WTC11 (cell line): ENCODE measurements at regions not wholly inside any gene's neighbourhood (a gene's known extent, or its start where the extent isn't known, plus 50 kb on each side); places are given as distances from the start of the nearest gene placed in this dataset.

Source experiments
- ATAC-seq: fragments of 200-7000 bp; cut with Tn5 transposase; 2 replicates; pipeline ENCODE4 v1.10.0; 2021; ENCODE audit warnings: mild to moderate bottlenecking, moderate library complexity
- CTCF ChIA-PET: fragments of 300-600 bp; sonication (Branson Sonifier 250); formaldehyde crosslinking; loops from one replicate; lab custom pipeline; 2021; ENCODE audit warnings: antibody characterized with exemption; lab: Charles Lee
- POLR2A ChIA-PET: fragments of 350-600 bp; sonication (Branson Sonifier 250); formaldehyde crosslinking; loops from one replicate; lab custom pipeline; 2021; ENCODE audit warnings: antibody characterized with exemption; lab: Charles Lee
- DNase-seq: peaks from one replicate; pipeline ENCODE4 v3.0.0; 2021; ENCODE audit warnings: low spot score
- H3K27ac Mint-ChIP-seq: 2 replicates; pipeline ENCODE4 v1.8.0; 2021; ENCODE audit warnings: mixed read lengths
- H3K27me3 Mint-ChIP-seq: 2 replicates; pipeline ENCODE4 v1.8.0; 2021; ENCODE audit warnings: low read depth, mild to moderate bottlenecking, moderate library complexity, mixed read lengths
- H3K36me3 Mint-ChIP-seq: 2 replicates; pipeline ENCODE4 v1.8.0; 2021; ENCODE audit warnings: mixed read lengths
- H3K4me1 Mint-ChIP-seq: 2 replicates; pipeline ENCODE4 v1.8.0; 2022; ENCODE audit warnings: mixed read lengths
- H3K4me3 Mint-ChIP-seq: 2 replicates; pipeline ENCODE4 v1.8.0; 2021; ENCODE audit warnings: mild to moderate bottlenecking, moderate library complexity, mixed read lengths
- H3K9me3 Mint-ChIP-seq: 2 replicates; pipeline ENCODE4 v1.8.0; 2021; ENCODE audit warnings: mixed read lengths
- CBFB ChIP-seq: sonication (generic); formaldehyde crosslinking; IDR thresholded peaks from 2 replicates; pipeline ENCODE4 v1.8.1; 2022; ENCODE audit warnings: mild to moderate bottlenecking, low read depth, missing genetic modification reagents
- EMX1 ChIP-seq: fragments of 250-450 bp; sonication (Bioruptor Pico); IDR thresholded peaks from 2 replicates; pipeline ENCODE4 v1.8.0; 2021; ENCODE audit warnings: mild to moderate bottlenecking
- KAT7 ChIP-seq: sonication (generic); formaldehyde crosslinking; IDR thresholded peaks from 2 replicates; pipeline ENCODE4 v1.8.1; 2023; ENCODE audit warnings: missing genetic modification reagents, mild to moderate bottlenecking, borderline replicate concordance
- MXD4 ChIP-seq: fragments of 250-450 bp; sonication (Bioruptor Pico); IDR thresholded peaks from 2 replicates; pipeline ENCODE4 v1.8.0; 2021; ENCODE audit warnings: mild to moderate bottlenecking, moderate library complexity, borderline replicate concordance
- NFE2L1 ChIP-seq: sonication (generic); formaldehyde crosslinking; IDR thresholded peaks from 2 replicates; pipeline ENCODE4 v1.8.1; 2023; ENCODE audit warnings: missing genetic modification reagents
- NFYB ChIP-seq: sonication (generic); formaldehyde crosslinking; conservative IDR thresholded peaks from 2 replicates; pipeline ENCODE4 v1.8.0; 2022; ENCODE audit warnings: low read depth, missing genetic modification reagents
- PRRX2 ChIP-seq: fragments of 250-450 bp; sonication (Bioruptor Pico); IDR thresholded peaks from 2 replicates; pipeline ENCODE4 v1.8.0; 2021; ENCODE audit warnings: mild to moderate bottlenecking
- RORB ChIP-seq: fragments of 250-450 bp; sonication (Bioruptor Pico); IDR thresholded peaks from 2 replicates; pipeline ENCODE4 v1.9.0; 2021; ENCODE audit warnings: mild to moderate bottlenecking
- SOX15 ChIP-seq: fragments of 250-450 bp; sonication (Bioruptor Pico); IDR thresholded peaks from 2 replicates; pipeline ENCODE4 v1.9.0; 2021; ENCODE audit warnings: mild to moderate bottlenecking
- SP1 ChIP-seq: sonication (generic); formaldehyde crosslinking; conservative IDR thresholded peaks from 2 replicates; pipeline ENCODE4 v1.8.1; 2022; ENCODE audit warnings: missing genetic modification reagents
- TEAD1 ChIP-seq: sonication (generic); formaldehyde crosslinking; IDR thresholded peaks from 2 replicates; pipeline ENCODE4 v1.8.0; 2022; ENCODE audit warnings: mild to moderate bottlenecking, missing genetic modification reagents
- TF ChIP-seq, protein P1 (sequence below): fragments of 250-450 bp; sonication (Bioruptor Pico); IDR thresholded peaks from 2 replicates; pipeline ENCODE4 v2.1.2; 2022; ENCODE audit warnings: mild to moderate bottlenecking, moderate library complexity
- TF ChIP-seq, protein P2 (sequence below): sonication (generic); formaldehyde crosslinking; IDR thresholded peaks from 2 replicates; pipeline ENCODE4 v1.8.0; 2023; ENCODE audit warnings: missing genetic modification reagents, mild to moderate bottlenecking, borderline replicate concordance
- TF ChIP-seq, protein P3 (sequence below): fragments of 200-600 bp; IDR thresholded peaks from 2 replicates; pipeline ENCODE4 v1.8.0; 2022; ENCODE audit warnings: antibody characterized with exemption
- TF ChIP-seq, protein P4 (sequence below): sonication (generic); formaldehyde crosslinking; IDR thresholded peaks from 2 replicates; pipeline ENCODE4 v1.8.1; 2023; ENCODE audit warnings: mild to moderate bottlenecking, missing genetic modification reagents, moderate library complexity
- TF ChIP-seq, protein P5 (sequence below): sonication (generic); formaldehyde crosslinking; conservative IDR thresholded peaks from 2 replicates; pipeline ENCODE4 v1.8.1; 2022; ENCODE audit warnings: mild to moderate bottlenecking, missing genetic modification reagents
- TF ChIP-seq, protein P6 (sequence below): sonication (generic); formaldehyde crosslinking; IDR thresholded peaks from 2 replicates; pipeline ENCODE4 v1.8.0; 2023; ENCODE audit warnings: mild to moderate bottlenecking, missing genetic modification reagents
- TF ChIP-seq, protein P7 (sequence below): fragments of 250-450 bp; sonication (Bioruptor Pico); IDR thresholded peaks from 2 replicates; pipeline ENCODE4 v1.9.0; 2021; ENCODE audit warnings: moderate library complexity, mild to moderate bottlenecking, inconsistent platforms, borderline replicate concordance

DNA sequence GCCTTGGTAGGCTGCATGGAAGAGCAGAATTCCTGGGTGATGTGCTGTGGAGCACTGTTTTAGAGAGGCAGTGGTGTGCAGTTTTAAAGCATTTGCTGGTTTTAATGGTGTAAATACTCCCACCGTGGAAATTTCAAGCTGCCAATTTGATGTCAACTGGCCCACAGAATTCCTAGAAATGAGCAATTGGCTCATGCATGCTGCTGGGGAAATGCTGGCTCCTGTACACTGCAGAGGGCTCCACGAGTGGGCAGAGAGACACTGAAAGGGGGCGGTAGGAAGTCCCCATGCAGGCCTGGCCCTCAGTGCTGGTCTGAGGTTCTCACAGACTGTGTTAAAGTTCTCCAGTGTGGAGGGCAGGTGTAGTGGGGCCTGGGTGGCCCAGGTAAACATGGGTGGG lies 99.4 kb upstream of the NTF3 start:
- Mint-ChIP-seq H3K27ac (no peak overlapping the region), H3K4me3 (no peak overlapping the region), H3K36me3 (no peaks in the 10 kb centered on the region), H3K9me3 (no peaks in the 10 kb centered on the region), H3K27me3 (no peaks in the 10 kb centered on the region)
- POLR2A ChIA-PET: no interaction called here
- CTCF ChIA-PET: no interaction called here
- no peak for ATAC-seq
- no peak for DNase-seq
- TF ChIP-seq CBFB (CRISPR knock-in tag): no peak
- no peak for TF ChIP-seq MXD4 (CRISPR knock-in tag)
- no peak for TF ChIP-seq RORB (CRISPR knock-in tag)
- TF ChIP-seq NFYB: no peak
- TF ChIP-seq, protein P1, sequence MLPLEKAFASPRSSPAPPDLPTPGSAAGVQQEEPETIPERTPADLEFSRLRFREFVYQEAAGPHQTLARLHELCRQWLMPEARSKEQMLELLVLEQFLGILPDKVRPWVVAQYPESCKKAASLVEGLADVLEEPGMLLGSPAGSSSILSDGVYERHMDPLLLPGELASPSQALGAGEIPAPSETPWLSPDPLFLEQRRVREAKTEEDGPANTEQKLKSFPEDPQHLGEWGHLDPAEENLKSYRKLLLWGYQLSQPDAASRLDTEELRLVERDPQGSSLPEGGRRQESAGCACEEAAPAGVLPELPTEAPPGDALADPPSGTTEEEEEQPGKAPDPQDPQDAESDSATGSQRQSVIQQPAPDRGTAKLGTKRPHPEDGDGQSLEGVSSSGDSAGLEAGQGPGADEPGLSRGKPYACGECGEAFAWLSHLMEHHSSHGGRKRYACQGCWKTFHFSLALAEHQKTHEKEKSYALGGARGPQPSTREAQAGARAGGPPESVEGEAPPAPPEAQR (CRISPR knock-in tag): no peak
- TF ChIP-seq, protein P2, sequence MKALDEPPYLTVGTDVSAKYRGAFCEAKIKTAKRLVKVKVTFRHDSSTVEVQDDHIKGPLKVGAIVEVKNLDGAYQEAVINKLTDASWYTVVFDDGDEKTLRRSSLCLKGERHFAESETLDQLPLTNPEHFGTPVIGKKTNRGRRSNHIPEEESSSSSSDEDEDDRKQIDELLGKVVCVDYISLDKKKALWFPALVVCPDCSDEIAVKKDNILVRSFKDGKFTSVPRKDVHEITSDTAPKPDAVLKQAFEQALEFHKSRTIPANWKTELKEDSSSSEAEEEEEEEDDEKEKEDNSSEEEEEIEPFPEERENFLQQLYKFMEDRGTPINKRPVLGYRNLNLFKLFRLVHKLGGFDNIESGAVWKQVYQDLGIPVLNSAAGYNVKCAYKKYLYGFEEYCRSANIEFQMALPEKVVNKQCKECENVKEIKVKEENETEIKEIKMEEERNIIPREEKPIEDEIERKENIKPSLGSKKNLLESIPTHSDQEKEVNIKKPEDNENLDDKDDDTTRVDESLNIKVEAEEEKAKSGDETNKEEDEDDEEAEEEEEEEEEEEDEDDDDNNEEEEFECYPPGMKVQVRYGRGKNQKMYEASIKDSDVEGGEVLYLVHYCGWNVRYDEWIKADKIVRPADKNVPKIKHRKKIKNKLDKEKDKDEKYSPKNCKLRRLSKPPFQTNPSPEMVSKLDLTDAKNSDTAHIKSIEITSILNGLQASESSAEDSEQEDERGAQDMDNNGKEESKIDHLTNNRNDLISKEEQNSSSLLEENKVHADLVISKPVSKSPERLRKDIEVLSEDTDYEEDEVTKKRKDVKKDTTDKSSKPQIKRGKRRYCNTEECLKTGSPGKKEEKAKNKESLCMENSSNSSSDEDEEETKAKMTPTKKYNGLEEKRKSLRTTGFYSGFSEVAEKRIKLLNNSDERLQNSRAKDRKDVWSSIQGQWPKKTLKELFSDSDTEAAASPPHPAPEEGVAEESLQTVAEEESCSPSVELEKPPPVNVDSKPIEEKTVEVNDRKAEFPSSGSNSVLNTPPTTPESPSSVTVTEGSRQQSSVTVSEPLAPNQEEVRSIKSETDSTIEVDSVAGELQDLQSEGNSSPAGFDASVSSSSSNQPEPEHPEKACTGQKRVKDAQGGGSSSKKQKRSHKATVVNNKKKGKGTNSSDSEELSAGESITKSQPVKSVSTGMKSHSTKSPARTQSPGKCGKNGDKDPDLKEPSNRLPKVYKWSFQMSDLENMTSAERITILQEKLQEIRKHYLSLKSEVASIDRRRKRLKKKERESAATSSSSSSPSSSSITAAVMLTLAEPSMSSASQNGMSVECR: no peak
- TF ChIP-seq, protein P3, sequence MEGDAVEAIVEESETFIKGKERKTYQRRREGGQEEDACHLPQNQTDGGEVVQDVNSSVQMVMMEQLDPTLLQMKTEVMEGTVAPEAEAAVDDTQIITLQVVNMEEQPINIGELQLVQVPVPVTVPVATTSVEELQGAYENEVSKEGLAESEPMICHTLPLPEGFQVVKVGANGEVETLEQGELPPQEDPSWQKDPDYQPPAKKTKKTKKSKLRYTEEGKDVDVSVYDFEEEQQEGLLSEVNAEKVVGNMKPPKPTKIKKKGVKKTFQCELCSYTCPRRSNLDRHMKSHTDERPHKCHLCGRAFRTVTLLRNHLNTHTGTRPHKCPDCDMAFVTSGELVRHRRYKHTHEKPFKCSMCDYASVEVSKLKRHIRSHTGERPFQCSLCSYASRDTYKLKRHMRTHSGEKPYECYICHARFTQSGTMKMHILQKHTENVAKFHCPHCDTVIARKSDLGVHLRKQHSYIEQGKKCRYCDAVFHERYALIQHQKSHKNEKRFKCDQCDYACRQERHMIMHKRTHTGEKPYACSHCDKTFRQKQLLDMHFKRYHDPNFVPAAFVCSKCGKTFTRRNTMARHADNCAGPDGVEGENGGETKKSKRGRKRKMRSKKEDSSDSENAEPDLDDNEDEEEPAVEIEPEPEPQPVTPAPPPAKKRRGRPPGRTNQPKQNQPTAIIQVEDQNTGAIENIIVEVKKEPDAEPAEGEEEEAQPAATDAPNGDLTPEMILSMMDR: no peak
- TF ChIP-seq NFE2L1 (CRISPR knock-in tag): no peak
- TF ChIP-seq, protein P4, sequence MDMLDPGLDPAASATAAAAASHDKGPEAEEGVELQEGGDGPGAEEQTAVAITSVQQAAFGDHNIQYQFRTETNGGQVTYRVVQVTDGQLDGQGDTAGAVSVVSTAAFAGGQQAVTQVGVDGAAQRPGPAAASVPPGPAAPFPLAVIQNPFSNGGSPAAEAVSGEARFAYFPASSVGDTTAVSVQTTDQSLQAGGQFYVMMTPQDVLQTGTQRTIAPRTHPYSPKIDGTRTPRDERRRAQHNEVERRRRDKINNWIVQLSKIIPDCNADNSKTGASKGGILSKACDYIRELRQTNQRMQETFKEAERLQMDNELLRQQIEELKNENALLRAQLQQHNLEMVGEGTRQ: no peak
- no peak for TF ChIP-seq TEAD1 (CRISPR knock-in tag)
- TF ChIP-seq, protein P5, sequence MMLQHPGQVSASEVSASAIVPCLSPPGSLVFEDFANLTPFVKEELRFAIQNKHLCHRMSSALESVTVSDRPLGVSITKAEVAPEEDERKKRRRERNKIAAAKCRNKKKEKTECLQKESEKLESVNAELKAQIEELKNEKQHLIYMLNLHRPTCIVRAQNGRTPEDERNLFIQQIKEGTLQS: no peak
- TF ChIP-seq PRRX2 (CRISPR knock-in tag): no peak
- TF ChIP-seq, protein P6, sequence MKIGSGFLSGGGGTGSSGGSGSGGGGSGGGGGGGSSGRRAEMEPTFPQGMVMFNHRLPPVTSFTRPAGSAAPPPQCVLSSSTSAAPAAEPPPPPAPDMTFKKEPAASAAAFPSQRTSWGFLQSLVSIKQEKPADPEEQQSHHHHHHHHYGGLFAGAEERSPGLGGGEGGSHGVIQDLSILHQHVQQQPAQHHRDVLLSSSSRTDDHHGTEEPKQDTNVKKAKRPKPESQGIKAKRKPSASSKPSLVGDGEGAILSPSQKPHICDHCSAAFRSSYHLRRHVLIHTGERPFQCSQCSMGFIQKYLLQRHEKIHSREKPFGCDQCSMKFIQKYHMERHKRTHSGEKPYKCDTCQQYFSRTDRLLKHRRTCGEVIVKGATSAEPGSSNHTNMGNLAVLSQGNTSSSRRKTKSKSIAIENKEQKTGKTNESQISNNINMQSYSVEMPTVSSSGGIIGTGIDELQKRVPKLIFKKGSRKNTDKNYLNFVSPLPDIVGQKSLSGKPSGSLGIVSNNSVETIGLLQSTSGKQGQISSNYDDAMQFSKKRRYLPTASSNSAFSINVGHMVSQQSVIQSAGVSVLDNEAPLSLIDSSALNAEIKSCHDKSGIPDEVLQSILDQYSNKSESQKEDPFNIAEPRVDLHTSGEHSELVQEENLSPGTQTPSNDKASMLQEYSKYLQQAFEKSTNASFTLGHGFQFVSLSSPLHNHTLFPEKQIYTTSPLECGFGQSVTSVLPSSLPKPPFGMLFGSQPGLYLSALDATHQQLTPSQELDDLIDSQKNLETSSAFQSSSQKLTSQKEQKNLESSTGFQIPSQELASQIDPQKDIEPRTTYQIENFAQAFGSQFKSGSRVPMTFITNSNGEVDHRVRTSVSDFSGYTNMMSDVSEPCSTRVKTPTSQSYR: no peak
- TF ChIP-seq SP1 (CRISPR knock-in tag): no peak
- TF ChIP-seq KAT7 (CRISPR knock-in tag): no peak
- no peak for TF ChIP-seq SOX15 (CRISPR knock-in tag)
- TF ChIP-seq, protein P7, sequence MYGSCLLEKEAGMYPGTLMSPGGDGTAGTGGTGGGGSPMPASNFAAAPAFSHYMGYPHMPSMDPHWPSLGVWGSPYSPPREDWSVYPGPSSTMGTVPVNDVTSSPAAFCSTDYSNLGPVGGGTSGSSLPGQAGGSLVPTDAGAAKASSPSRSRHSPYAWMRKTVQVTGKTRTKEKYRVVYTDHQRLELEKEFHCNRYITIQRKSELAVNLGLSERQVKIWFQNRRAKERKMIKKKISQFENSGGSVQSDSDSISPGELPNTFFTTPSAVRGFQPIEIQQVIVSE (CRISPR knock-in tag): no peak
- TF ChIP-seq EMX1 (CRISPR knock-in tag): no peak
- TF ChIP-seq, all 79 proteins: peak for 0
- H3K4me1 Mint-ChIP-seq: peaks cover 24% of the 10 kb centered on the region
